Endodermal cell (in vitro differentiated cells): ENCODE measurements at regions not wholly inside any gene's neighbourhood (a gene's known extent, or its start where the extent isn't known, plus 50 kb on each side); places are given as distances from the start of the nearest gene placed in this dataset.

Experiments used
- DNase-seq: peaks from one replicate; pipeline ENCODE4 v3.0.0-alpha.2; 2017
- H3K27ac ChIP-seq: 2 replicates; pipeline ENCODE4 v1.5.1; 2013; ENCODE audit warnings: mild to moderate bottlenecking, low read depth, low read length, moderate library complexity
- H3K27me3 ChIP-seq: 2 replicates; pipeline ENCODE4 v1.6.1; 2013; ENCODE audit warnings: mild to moderate bottlenecking, low read length, moderate library complexity; ENCODE audit not compliant: insufficient read depth, control insufficient read depth, poor library complexity, severe bottlenecking
- H3K36me3 ChIP-seq: 2 replicates; pipeline ENCODE4 v1.7.0; 2013; ENCODE audit warnings: mild to moderate bottlenecking, low read length, moderate library complexity; ENCODE audit not compliant: control insufficient read depth, insufficient read depth
- H3K4me1 ChIP-seq: one replicate; pipeline ENCODE4 v1.7.0; 2013; ENCODE audit warnings: low read length; ENCODE audit not compliant: control insufficient read depth, insufficient read depth
- H3K4me3 ChIP-seq: 2 replicates; pipeline ENCODE4 v1.5.1; 2013; ENCODE audit warnings: mild to moderate bottlenecking, low read length, moderate library complexity
- H3K9ac ChIP-seq: 2 replicates; pipeline ENCODE4 v1.6.1; 2013; ENCODE audit warnings: mild to moderate bottlenecking, low read length, moderate library complexity; ENCODE audit not compliant: poor library complexity, severe bottlenecking; ENCODE audit errors: extremely low read depth
- H3K9me3 ChIP-seq: 2 replicates; pipeline ENCODE4 v1.6.1; 2013; ENCODE audit warnings: mild to moderate bottlenecking, low read length, moderate library complexity; ENCODE audit not compliant: control insufficient read depth
- H3K27ac Mint-ChIP-seq: 2 replicates; pipeline ENCODE4 v1.8.0; 2020; ENCODE audit warnings: mixed read lengths
- H3K27me3 Mint-ChIP-seq: 2 replicates; pipeline ENCODE4 v1.8.0; 2021; ENCODE audit warnings: mild to moderate bottlenecking, mixed read lengths; ENCODE audit not compliant: insufficient read depth
- H3K36me3 Mint-ChIP-seq: 2 replicates; pipeline ENCODE4 v1.8.0; 2020; ENCODE audit warnings: low read depth, mixed read lengths
- H3K4me1 Mint-ChIP-seq: 2 replicates; pipeline ENCODE4 v1.8.0; 2020; ENCODE audit warnings: mixed read lengths
- H3K4me3 Mint-ChIP-seq: 2 replicates; pipeline ENCODE4 v1.8.0; 2020; ENCODE audit warnings: mild to moderate bottlenecking, moderate library complexity, mixed read lengths
- H3K9me3 Mint-ChIP-seq: 2 replicates; pipeline ENCODE4 v1.8.0; 2020; ENCODE audit warnings: mild to moderate bottlenecking, mixed read lengths
- CTCF ChIP-seq: fragments of 200-600 bp; sonication (generic); conservative IDR thresholded peaks from 2 replicates; pipeline ENCODE4 v1.5.0; 2021; ENCODE audit warnings: antibody characterized with exemption, mild to moderate bottlenecking
- WGBS, 2 experiments: methylation state at CpG; one replicate each; pipeline versions ENCODE4 v1.1.5 to v1.1.7; 2013; ENCODE audit warnings: missing lambda C conversion rate in 2 of 2, mixed read lengths in 1 of 2; ENCODE audit not compliant: insufficient coverage in 1 of 2, insufficient read length in 1 of 2; 5-methylcytosine and 5-hydroxymethylcytosine counted together

- no peak for TF ChIP-seq CTCF
- H3K36me3 ChIP-seq: no peaks in the 10 kb centered on the region
- Mint-ChIP-seq H3K9me3 (no peaks in the 10 kb centered on the region), H3K4me1 (peaks cover 14% of the 10 kb centered on the region), H3K27me3 (no peaks in the 10 kb centered on the region), H3K4me3 (no peak overlapping the region), H3K36me3 (no peaks in the 10 kb centered on the region), H3K27ac (no peak overlapping the region)
- no peaks in the 10 kb centered on the region for H3K27me3 ChIP-seq
- 96 to 100% methylated on average over 3 to 5 of the region's 6 CpGs for WGBS, 2 experiments
- no peak for DNase-seq
- H3K9ac ChIP-seq: no peak overlapping the region
- H3K9me3 ChIP-seq: no peaks in the 10 kb centered on the region
- H3K4me3 ChIP-seq: no peak overlapping the region
- peaks cover 4% of the 10 kb centered on the region for H3K4me1 ChIP-seq
- H3K27ac ChIP-seq: no peak overlapping the region
These were observed 121.0 kb downstream of the KLF5 start for GRCh38 chr13:73179650-73180274.

GRCh38 chr13:73177916-73178565 is 119.2 kb downstream of the KLF5 start:
- H3K27me3 Mint-ChIP-seq: no peaks in the 10 kb centered on the region
- H3K9me3 Mint-ChIP-seq: no peaks in the 10 kb centered on the region
- Histone ChIP-seq H3K9ac (no peak overlapping the region), H3K4me1 (peaks cover 16% of the 10 kb centered on the region), H3K36me3 (no peaks in the 10 kb centered on the region), H3K9me3 (no peaks in the 10 kb centered on the region), H3K4me3 (no peak overlapping the region), H3K27ac (no peak overlapping the region), H3K27me3 (no peaks in the 10 kb centered on the region)
- no peaks in the 10 kb centered on the region for H3K36me3 Mint-ChIP-seq
- WGBS, 2 experiments: 83 to 98% methylated on average over 1 to 3 of the region's 3 CpGs
- peaks cover 31% of the 10 kb centered on the region for H3K4me1 Mint-ChIP-seq
- no peak overlapping the region for H3K4me3 Mint-ChIP-seq
- no peak for DNase-seq
- H3K27ac Mint-ChIP-seq: no peak overlapping the region
- no peak for TF ChIP-seq CTCF

- H3K4me1 ChIP-seq: peaks cover 19% of the 10 kb centered on the region
- H3K9ac ChIP-seq: no peak overlapping the region
- no peaks in the 10 kb centered on the region for H3K36me3 Mint-ChIP-seq
- WGBS, 2 experiments: 83 to 98% methylated on average over 1 of the region's 1 CpG
- no peak overlapping the region for H3K27ac Mint-ChIP-seq
- H3K4me3 Mint-ChIP-seq: no peak overlapping the region
- no peak overlapping the region for H3K27ac ChIP-seq
- no peak overlapping the region for H3K4me3 ChIP-seq
- H3K27me3 ChIP-seq: no peaks in the 10 kb centered on the region
- DNase-seq: no peak
- no peaks in the 10 kb centered on the region for H3K9me3 Mint-ChIP-seq
- no peaks in the 10 kb centered on the region for H3K36me3 ChIP-seq
- H3K4me1 Mint-ChIP-seq: peaks cover 32% of the 10 kb centered on the region
- H3K9me3 ChIP-seq: no peaks in the 10 kb centered on the region
- H3K27me3 Mint-ChIP-seq: no peaks in the 10 kb centered on the region
- TF ChIP-seq CTCF: no peak
These were observed 118.2 kb downstream of the KLF5 start for GRCh38 chr13:73177017-73177416.
